ENCODE measurements at regions not wholly inside any gene's neighbourhood (a gene's known extent, or its start where the extent isn't known, plus 50 kb on each side); places are given as distances from the start of the nearest gene placed in this dataset.
"Not testable (repeated sequence)": the region's sequence is repeated elsewhere in the genome, so short reads cannot be mapped to it uniquely, and the experiment has no call there.

- Mint-ChIP-seq H3K9me3 (peaks cover 0 to 38% (median 15%) of the 10 kb centered on the region in 9 donors), H3K36me3 (peaks cover 0 to 32% (median 7%) of the 10 kb centered on the region in 3 donors), H3K27me3 (peaks cover 24 to 37% (median 30%) of the 10 kb centered on the region in 5 donors)
- H3K27ac Mint-ChIP-seq, DNase-seq, POLR2A ChIA-PET, H3K4me3 Mint-ChIP-seq, H3K4me1 Mint-ChIP-seq, ATAC-seq: not testable (repeated sequence)
Measured at GRCh38 chr1:117746565-117746964, 140.7 kb downstream of the TENT5C start.

- H3K9me3 Mint-ChIP-seq, result peaks cover 0 to 38% (median 15%) of the 10 kb centered on the region in 9 donors
- ATAC-seq (no peak), DNase-seq (no peak)
- peaks cover 24 to 39% (median 35%) of the 10 kb centered on the region in 5 donors for H3K27me3 Mint-ChIP-seq
- H3K4me1 Mint-ChIP-seq, result no peaks in the 10 kb centered on the region
- peaks cover 0 to 32% (median 7%) of the 10 kb centered on the region in 3 donors for H3K36me3 Mint-ChIP-seq
- no peak overlapping the region for H3K27ac Mint-ChIP-seq
- POLR2A ChIA-PET, result no interaction called here
- no peak overlapping the region for H3K4me3 Mint-ChIP-seq
Measured at GRCh38 chr1:117747605-117748004, 141.8 kb downstream of the TENT5C start.

GRCh38 chr1:117751321-117751720, 145.5 kb downstream of the TENT5C start:
- H3K27me3 Mint-ChIP-seq, result peaks cover 28 to 58% (median 45%) of the 10 kb centered on the region in 5 donors

GRCh38 chr1:117752661-117753060, 146.8 kb downstream of the TENT5C start:
- H3K4me1 Mint-ChIP-seq, result peaks cover 0 to 4% (median 2%) of the 10 kb centered on the region in 4 donors
- DNase-seq, result no peak
- no peak overlapping the region for H3K4me3 Mint-ChIP-seq
- H3K27me3 Mint-ChIP-seq, result peaks cover 33 to 71% (median 53%) of the 10 kb centered on the region in 5 donors
- no peak overlapping the region for H3K27ac Mint-ChIP-seq
- peaks cover 0 to 13% (median 2%) of the 10 kb centered on the region in 9 donors for H3K9me3 Mint-ChIP-seq
- peaks cover 0 to 5% (median 0%) of the 10 kb centered on the region in 3 donors for H3K36me3 Mint-ChIP-seq
- POLR2A ChIA-PET, result no interaction called here
- ATAC-seq, result no peak

More at GRCh38 chr1:117751321-117751720, 145.5 kb downstream of the TENT5C start:
- Mint-ChIP-seq H3K36me3 (peaks cover 0 to 17% (median 2%) of the 10 kb centered on the region in 3 donors), H3K9me3 (peaks cover 0 to 25% (median 7%) of the 10 kb centered on the region in 9 donors), H3K4me3 (no peak overlapping the region), H3K4me1 (peaks cover 0 to 4% (median 2%) of the 10 kb centered on the region in 4 donors), H3K27ac (no peak overlapping the region)
- DNase-seq (no peak), ATAC-seq (no peak)
- POLR2A ChIA-PET, result no interaction called here

- Mint-ChIP-seq H3K36me3 (peaks cover 0 to 4% (median 0%) of the 10 kb centered on the region in 3 donors), H3K27ac (peak overlapping the region in 1 of 10 donors; percentile 39), H3K4me1 (peaks cover under 1 to 5% (median 3%) of the 10 kb centered on the region in 4 donors), H3K9me3 (peaks cover 0 to 10% (median 0%) of the 10 kb centered on the region in 9 donors), H3K27me3 (peaks cover 32 to 76% (median 53%) of the 10 kb centered on the region in 5 donors), H3K4me3 (no peak overlapping the region)
- POLR2A ChIA-PET, result interaction anchor here (1.5 kb wide), 1 partner anchor 147 kb away, joined by 9 read pairs; the partner anchor contains the start of gene TENT5C
- ATAC-seq (no peak), DNase-seq (no peak)
Measured at GRCh38 chr1:117753232-117753631, 147.4 kb downstream of the TENT5C start.

- ATAC-seq, result no peak
- no peak for DNase-seq
- Mint-ChIP-seq H3K27ac (peak overlapping the region in 1 of 10 donors; percentile 39), H3K4me1 (peaks cover 5 to 9% (median 7%) of the 10 kb centered on the region in 4 donors), H3K4me3 (no peak overlapping the region), H3K27me3 (peaks cover 32 to 76% (median 53%) of the 10 kb centered on the region in 5 donors), H3K36me3 (peaks cover 0 to under 1% (median 0%) of the 10 kb centered on the region in 3 donors), H3K9me3 (peaks cover 0 to 5% (median 0%) of the 10 kb centered on the region in 9 donors)
- POLR2A ChIA-PET, result interaction anchor here (1.5 kb wide), 1 partner anchor 147 kb away, joined by 9 read pairs; the partner anchor contains the start of gene TENT5C
Measured at GRCh38 chr1:117753652-117754051, 147.8 kb downstream of the TENT5C start.

- Mint-ChIP-seq H3K4me3 (no peak overlapping the region), H3K27ac (no peak overlapping the region), H3K36me3 (no peaks in the 10 kb centered on the region), H3K4me1 (peaks cover 8 to 11% (median 10%) of the 10 kb centered on the region in 4 donors), H3K27me3 (peaks cover 31 to 76% (median 54%) of the 10 kb centered on the region in 5 donors), H3K9me3 (peaks cover 0 to 4% (median 0%) of the 10 kb centered on the region in 9 donors)
- DNase-seq (peak in 8 of 10 donors; percentile 6 to 66 (median 38)), ATAC-seq (no peak)
- POLR2A ChIA-PET, result interaction anchor here (1.5 to 1.6 kb wide), 2 partner anchors 148 to 241 kb away, joined by 5 to 9 read pairs; partner anchors contain the start of gene TENT5C
Measured at GRCh38 chr1:117754061-117754969, 148.5 kb downstream of the TENT5C start.

GRCh38 chr1:117757668-117758067, 151.8 kb downstream of the TENT5C start:
- POLR2A ChIA-PET, result interaction anchor here (0.5 to 0.8 kb wide), 2 partner anchors 29 to 101 kb away, joined by 3 read pairs; no protein-coding TSS in a partner anchor
- no peak overlapping the region for H3K27ac Mint-ChIP-seq
- ATAC-seq, result no peak
- no peaks in the 10 kb centered on the region for H3K36me3 Mint-ChIP-seq
- H3K9me3 Mint-ChIP-seq, result no peaks in the 10 kb centered on the region
- H3K4me3 Mint-ChIP-seq, result no peak overlapping the region
- H3K4me1 Mint-ChIP-seq, result peaks cover 8 to 11% (median 10%) of the 10 kb centered on the region in 4 donors
- H3K27me3 Mint-ChIP-seq, result peaks cover 17 to 46% (median 33%) of the 10 kb centered on the region in 5 donors
- DNase-seq, result no peak

- ATAC-seq, result peak; percentile 92 to 96
- Mint-ChIP-seq H3K4me3 (peak overlapping the region; percentile 78 to 97 (median 88)), H3K27me3 (peaks cover 12 to 36% (median 25%) of the 10 kb centered on the region in 5 donors), H3K9me3 (no peaks in the 10 kb centered on the region), H3K4me1 (peaks cover 6 to 11% (median 9%) of the 10 kb centered on the region in 4 donors), H3K36me3 (no peaks in the 10 kb centered on the region), H3K27ac (peak overlapping the region in 5 of 10 donors; percentile 18 to 91 (median 67))
- POLR2A ChIA-PET, result interaction anchor here (0.8 kb wide), 1 partner anchor 30 kb away, joined by 3 read pairs; no protein-coding TSS in a partner anchor
- DNase-seq, result peak; percentile 38 to 81 (median 60)
Measured at GRCh38 chr1:117758444-117759316, 152.8 kb downstream of the TENT5C start.

GRCh38 chr1:117759535-117759934, 153.7 kb downstream of the TENT5C start:
- POLR2A ChIA-PET, result no interaction called here
- H3K36me3 Mint-ChIP-seq, result no peaks in the 10 kb centered on the region
- H3K27me3 Mint-ChIP-seq, result peaks cover 11 to 32% (median 22%) of the 10 kb centered on the region in 5 donors
- DNase-seq (no peak), ATAC-seq (no peak)
- no peak overlapping the region for H3K27ac Mint-ChIP-seq
- H3K4me1 Mint-ChIP-seq, result peaks cover 6 to 10% (median 8%) of the 10 kb centered on the region in 4 donors
- H3K4me3 Mint-ChIP-seq, result no peak overlapping the region
- no peaks in the 10 kb centered on the region for H3K9me3 Mint-ChIP-seq

GRCh38 chr1:117760069-117760468, 154.2 kb downstream of the TENT5C start:
- H3K36me3 Mint-ChIP-seq, result no peaks in the 10 kb centered on the region
- H3K27ac Mint-ChIP-seq, result no peak overlapping the region
- POLR2A ChIA-PET, result no interaction called here
- H3K27me3 Mint-ChIP-seq, result peaks cover 11 to 32% (median 20%) of the 10 kb centered on the region in 5 donors
- DNase-seq (no peak), ATAC-seq (no peak)
- H3K4me3 Mint-ChIP-seq, result no peak overlapping the region
- no peaks in the 10 kb centered on the region for H3K9me3 Mint-ChIP-seq
- H3K4me1 Mint-ChIP-seq, result peaks cover 6 to 10% (median 8%) of the 10 kb centered on the region in 4 donors

GRCh38 chr1:117760485-117760884, 154.6 kb downstream of the TENT5C start:
- H3K9me3 Mint-ChIP-seq, result peaks cover 0 to under 1% (median 0%) of the 10 kb centered on the region in 9 donors
- peaks cover 6 to 10% (median 8%) of the 10 kb centered on the region in 4 donors for H3K4me1 Mint-ChIP-seq
- H3K4me3 Mint-ChIP-seq, result no peak overlapping the region
- POLR2A ChIA-PET, result no interaction called here
- DNase-seq (no peak), ATAC-seq (no peak)
- no peaks in the 10 kb centered on the region for H3K36me3 Mint-ChIP-seq
- peaks cover 11 to 33% (median 20%) of the 10 kb centered on the region in 5 donors for H3K27me3 Mint-ChIP-seq
- H3K27ac Mint-ChIP-seq, result peak overlapping the region in 1 of 10 donors; percentile 10

Measured in naive thymus-derived CD8-positive, alpha-beta T cell (primary cell).